Skin of body (tissue), 1 donor: ENCODE measurements at regions not wholly inside any gene's neighbourhood (a gene's known extent, or its start where the extent isn't known, plus 50 kb on each side); places are given as distances from the start of the nearest gene placed in this dataset.

Source experiments
- DNase-seq: peaks from one replicate; lab custom pipeline; 2025; lab: John Stamatoyannopoulos, UW

DNA sequence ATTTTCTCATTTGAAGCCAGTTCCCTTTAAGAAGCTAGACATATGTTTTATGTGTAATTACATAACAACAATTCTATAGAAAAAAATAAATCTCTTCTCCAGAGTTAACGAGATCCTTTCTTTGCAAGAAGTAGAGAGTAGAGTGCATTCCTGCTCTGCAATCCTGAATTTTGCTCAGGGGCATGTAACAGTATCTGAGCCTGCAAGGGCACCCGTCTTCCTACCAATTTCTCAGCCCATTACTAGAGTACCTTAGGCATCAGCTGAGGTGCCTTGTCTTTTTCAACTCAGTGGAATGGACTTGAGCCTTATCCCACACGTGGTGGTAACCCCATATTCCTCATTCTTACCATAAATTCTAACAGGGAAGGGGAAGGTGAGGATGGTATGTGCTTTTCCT lies 205.9 kb downstream of the IKZF2 start:
- no peak for DNase-seq

- no peak for DNase-seq
Observed at GRCh38 chr2:212943351-212943750, 208.1 kb downstream of the IKZF2 start.

DNA sequence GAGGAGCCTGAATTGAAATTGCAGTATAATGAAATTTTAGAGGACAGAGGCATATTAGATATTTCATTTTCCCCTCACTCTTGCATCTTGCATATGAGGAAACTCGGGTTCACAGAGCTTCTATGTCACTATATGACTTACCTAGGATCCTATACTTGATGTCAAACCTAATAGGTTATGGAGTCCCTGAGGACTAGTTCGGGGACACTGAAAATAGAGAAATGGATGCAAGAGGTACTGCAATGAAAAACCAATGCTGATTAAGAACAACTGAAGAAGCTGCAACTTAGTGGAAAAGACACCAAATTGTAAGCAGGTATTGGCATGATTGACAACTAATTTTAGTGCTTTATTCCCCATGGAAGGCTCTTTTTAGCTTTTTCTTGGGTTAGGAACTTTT lies 210.1 kb downstream of the IKZF2 start:
- no peak for DNase-seq

GRCh38 chr2:212940816-212941215 lies 210.6 kb downstream of the IKZF2 start:
- DNase-seq: no peak

GRCh38 chr2:212939777-212940531 lies 211.5 kb downstream of the IKZF2 start:
- DNase-seq: no peak

DNA sequence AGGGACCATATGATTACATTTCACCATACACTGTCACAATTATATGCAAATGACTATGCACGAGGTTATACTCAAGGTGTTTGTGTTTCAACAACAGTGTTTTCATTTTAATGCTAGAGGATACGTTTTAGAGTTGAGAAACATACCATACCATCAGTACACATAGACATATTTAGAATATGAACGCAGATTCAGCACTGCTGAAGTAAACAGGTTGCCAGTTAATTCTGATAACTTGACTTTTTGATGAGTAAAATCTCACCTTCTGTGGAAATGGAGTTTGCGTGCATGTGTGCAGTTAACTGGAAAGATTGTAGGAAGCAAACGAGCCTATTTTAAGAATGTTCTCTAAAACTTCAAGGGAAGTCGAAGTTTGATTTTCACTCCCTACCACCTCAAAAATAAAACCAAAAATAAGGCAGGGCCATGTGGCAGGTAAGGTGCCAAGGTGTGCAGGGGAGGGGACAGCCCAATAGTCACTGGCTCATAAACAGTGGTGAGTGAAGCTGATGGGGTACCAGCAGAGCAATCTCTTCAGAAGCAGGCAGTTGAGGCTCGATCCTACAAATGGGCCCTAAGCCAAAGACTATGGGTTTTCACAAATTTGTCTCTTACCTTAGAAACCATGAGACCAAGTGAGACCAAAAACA lies 213.1 kb downstream of the IKZF2 start:
- no peak for DNase-seq

DNA sequence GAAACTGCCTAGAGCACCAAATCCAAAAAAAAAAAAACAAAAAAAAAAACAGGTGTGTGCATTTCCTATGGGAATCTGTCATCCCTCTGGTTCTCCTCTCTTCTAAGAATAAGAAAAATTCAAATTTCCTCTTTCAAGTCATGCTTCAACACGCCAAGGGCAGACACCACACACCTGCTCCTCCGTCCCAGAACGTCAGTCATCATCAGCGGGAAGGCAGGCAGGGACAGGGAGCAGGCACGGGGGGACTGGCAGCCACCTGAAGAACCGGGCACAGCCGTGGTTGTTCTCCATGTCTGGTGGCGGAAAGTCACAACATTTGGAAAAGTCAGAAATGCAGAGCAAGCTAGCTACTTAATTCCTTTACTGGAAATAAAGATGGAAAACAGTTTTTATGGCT lies 214.8 kb downstream of the IKZF2 start:
- DNase-seq: no peak

- no peak for DNase-seq
Observed at GRCh38 chr2:212935752-212936151, 215.7 kb downstream of the IKZF2 start.

DNA sequence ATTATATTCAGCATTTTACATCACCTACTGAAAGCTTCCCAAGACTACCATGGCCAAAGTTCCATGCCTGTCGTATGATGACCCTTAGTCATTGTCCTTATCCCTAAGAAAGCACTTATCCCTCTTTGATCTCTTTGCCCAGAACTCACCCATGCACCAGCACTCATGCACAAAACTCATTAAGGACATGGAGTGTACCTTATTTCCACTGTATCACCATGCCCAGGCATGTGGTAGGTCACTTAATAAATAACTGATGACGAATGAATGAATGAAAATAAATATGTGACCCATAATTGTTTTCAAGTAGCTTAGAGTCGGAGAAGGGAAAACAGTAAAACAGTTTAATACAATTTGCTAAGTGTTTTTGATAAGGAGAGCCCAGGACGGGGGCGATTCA lies 220.1 kb downstream of the IKZF2 start:
- DNase-seq: no peak

DNA sequence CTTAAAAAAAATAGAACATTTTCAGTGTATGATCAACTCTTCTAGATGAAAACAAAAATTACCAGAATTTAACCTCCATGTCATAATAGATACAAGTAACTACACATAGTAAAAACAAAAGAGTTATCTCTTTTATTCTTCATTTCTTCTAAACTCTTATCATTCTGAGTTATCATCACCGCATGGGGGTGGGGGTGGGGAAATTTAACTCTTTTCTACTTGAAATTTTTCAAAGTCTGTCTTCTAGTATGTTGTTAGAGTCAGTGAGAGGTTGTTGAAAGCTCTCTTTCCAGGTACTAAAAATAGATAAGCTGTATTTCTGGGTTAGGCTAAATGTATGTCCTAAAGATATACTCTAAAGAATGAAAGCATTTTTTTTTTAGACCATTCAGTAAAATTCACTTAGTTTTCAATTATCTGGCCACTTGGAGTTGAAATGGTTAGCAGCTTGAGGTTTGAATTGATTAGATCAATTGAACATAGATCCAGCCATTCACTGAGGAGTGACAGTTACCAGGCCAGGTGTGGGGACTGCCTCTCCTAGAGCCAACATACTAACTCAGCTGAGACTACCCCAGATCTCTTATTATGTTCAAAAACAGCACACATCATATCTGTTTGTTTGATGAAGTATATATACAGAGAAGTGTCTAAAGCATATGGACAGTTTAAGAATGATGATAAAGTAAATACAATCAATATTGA lies 220.7 kb downstream of the IKZF2 start:
- DNase-seq: no peak

GRCh38 chr2:212929971-212930370 lies 221.4 kb downstream of the IKZF2 start:
- DNase-seq: no peak

DNA sequence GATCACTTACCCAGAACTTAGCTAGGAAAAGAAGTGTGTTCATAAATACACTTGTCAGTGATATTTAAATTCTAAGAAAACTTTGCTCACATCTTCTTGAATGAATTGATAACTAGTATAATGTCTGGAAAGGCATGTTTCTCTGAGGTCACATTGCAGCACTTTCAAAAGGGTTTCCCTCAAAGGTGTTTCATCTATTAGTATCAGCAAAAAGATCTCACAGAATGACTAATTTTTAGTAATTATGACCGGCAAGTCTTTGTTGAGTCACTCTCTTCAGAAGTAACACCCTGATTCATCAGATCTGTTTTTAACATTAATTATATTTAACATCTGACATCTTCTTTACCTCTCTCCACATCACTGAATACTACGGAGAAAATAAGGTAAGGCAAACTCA lies 222.3 kb downstream of the IKZF2 start:
- DNase-seq: no peak

DNA sequence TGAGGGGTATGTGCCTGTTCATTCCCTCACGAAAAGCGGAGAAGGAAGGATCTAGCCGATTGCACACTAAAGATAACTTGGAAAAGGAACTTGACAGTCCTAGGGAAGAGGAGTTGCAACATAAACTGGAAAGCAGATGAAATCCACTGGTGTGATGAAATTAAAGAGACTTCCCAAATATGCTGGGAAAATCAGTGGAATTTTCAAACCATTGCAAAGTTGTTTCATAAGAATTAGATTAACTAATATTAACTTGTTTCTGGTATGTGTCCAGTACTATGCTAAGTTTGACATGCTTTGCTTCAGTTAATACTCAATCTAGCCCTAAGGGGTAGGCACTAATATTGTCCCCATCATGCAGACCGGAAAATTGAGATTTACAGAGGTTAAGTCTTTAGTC lies 222.7 kb downstream of the IKZF2 start:
- no peak for DNase-seq

DNA sequence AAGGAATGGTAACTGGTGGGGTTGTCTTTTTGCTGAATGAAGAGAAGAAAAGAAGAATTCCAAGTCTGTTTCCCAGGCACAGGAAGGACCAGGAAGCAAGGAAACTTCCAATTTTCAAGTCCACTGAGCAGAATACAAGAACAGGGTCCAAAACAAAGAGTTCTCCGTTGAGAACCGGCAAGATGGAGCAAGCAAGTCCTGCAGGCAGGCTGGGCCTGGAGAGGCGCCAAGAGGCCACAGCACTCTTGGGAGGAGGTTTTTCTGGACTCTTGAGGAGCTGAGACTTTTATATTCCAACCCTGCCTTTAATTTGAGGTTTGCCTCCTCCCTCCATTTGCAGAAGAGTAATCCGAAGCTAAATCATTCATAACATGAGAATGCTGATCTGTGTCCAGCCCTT lies 224.5 kb downstream of the IKZF2 start:
- DNase-seq: no peak

- DNase-seq: no peak
Observed at GRCh38 chr2:212923393-212923792, 228.0 kb downstream of the IKZF2 start.

- DNase-seq: no peak
Observed at GRCh38 chr2:212922701-212923100, 228.7 kb downstream of the IKZF2 start.

DNA sequence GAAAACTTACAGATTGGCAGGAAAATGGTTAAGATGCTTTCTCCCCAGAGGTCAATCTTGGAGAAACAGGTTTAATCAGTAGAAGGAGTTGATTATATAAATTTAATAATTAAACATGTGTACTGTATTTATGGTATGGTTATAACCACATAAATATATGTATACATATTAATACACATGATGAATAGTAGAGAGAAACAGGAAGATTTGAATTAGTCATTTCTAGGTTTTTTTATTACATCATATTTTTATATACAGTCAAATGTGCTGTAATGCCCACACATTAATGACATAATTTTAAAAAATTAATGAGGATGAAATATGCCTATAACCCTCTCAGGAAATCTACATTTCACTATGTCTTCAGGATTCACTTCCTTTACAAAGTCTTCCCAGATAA lies 229.7 kb downstream of the IKZF2 start:
- DNase-seq: no peak

- no peak for DNase-seq
Observed at GRCh38 chr2:212921061-212921460, 230.4 kb downstream of the IKZF2 start.

DNA sequence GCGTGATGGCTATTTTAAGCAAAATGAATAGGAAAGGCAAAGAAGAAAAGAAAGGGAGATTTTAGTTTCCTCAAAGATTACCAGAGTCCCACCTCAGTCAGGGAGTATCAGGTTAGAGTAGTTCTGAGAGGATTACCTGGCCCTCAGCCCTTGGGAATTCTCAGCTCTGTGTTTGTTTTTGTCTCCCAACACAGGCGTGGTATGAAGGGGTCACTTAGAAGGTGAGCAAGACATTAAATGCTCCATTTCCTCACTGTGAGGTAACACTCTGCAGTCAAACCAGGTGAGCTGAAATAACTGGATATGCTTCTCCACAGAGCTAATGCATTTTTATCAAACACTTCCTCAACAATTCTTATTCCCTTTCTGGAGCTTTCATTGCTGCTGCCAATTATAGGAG lies 232.2 kb downstream of the IKZF2 start:
- DNase-seq: no peak

- no peak for DNase-seq
Observed at GRCh38 chr2:212918336-212918735, 233.1 kb downstream of the IKZF2 start.

GRCh38 chr2:212915121-212915782 lies 236.2 kb downstream of the IKZF2 start:
- no peak for DNase-seq

GRCh38 chr2:212914392-212914791 lies 237.0 kb downstream of the IKZF2 start:
- DNase-seq: no peak
